Gastroesophageal sphincter (tissue), 4 donors: ENCODE measurements at regions not wholly inside any gene's neighbourhood (a gene's known extent, or its start where the extent isn't known, plus 50 kb on each side); places are given as distances from the start of the nearest gene placed in this dataset.

Experiments used
- ATAC-seq: fragments of 150-250 bp; one replicate; pipeline ENCODE4 v1.9.1; 2016; ENCODE audit warnings: mild to moderate bottlenecking, moderate library complexity
- H3K27ac ChIP-seq, 4 donors: fragments of 200-600 bp; sonication (generic) in 3 of 4; 1 replicate in 3 of 4; 2 replicates in 1 of 4; pipeline ENCODE4 v1.5.1; 2016 to 2019
- H3K27me3 ChIP-seq: fragments of 200-600 bp; sonication (generic); one replicate; pipeline ENCODE4 v1.5.1; 2019
- H3K36me3 ChIP-seq, 2 donors: fragments of 200-600 bp; sonication (generic); one replicate each; pipeline ENCODE4 v1.5.1; 2019; ENCODE audit warnings: control low read depth in 1 of 2
- H3K4me1 ChIP-seq, 3 donors: fragments of 200-600 bp; sonication (generic); 1 replicate in 2 of 3; 2 replicates in 1 of 3; pipeline ENCODE4 v1.5.1; 2016 to 2019; ENCODE audit warnings: control low read depth in 2 of 3
- H3K4me3 ChIP-seq, 2 donors: fragments of 200-600 bp; sonication (generic); one replicate each; pipeline ENCODE4 v1.5.1; 2019; ENCODE audit warnings: mild to moderate bottlenecking in 1 of 2, moderate library complexity in 1 of 2
- H3K9me3 ChIP-seq, 3 donors: fragments of 200-600 bp; sonication (generic); one replicate each; pipeline ENCODE4 v1.5.1; 2017 to 2019; ENCODE audit warnings: control low read depth in 2 of 3
- EP300 ChIP-seq: sonication (generic); formaldehyde crosslinking; IDR thresholded peaks from one replicate; pipeline ENCODE4 v1.6.1; 2017; ENCODE audit warnings: antibody characterized with exemption, mild to moderate bottlenecking
- POLR2A ChIP-seq, 2 donors: fragments of 450-650 bp; IDR thresholded peaks; one replicate each; pipeline ENCODE4 v1.6.1; 2017; ENCODE audit warnings: antibody characterized with exemption in 2 of 2, mild to moderate bottlenecking in 2 of 2, moderate library complexity in 1 of 2
- POLR2AphosphoS5 ChIP-seq: sonication (generic); formaldehyde crosslinking; IDR thresholded peaks from one replicate; pipeline ENCODE4 v1.6.1; 2017; ENCODE audit warnings: antibody characterized with exemption
- WGBS, 2 donors: methylation state at CpG; one replicate each; pipeline ENCODE4 v1.1.5; 2018; ENCODE audit warnings: low coverage in 1 of 2; 5-methylcytosine and 5-hydroxymethylcytosine counted together
- TF ChIP-seq, protein P1 (sequence below), 4 experiments: fragments of 200-600 bp in 2 of 4; fragments of 450-650 bp in 2 of 4; sonication (generic) in 1 of 4; IDR thresholded peaks; one replicate each; pipeline ENCODE4 v1.5.1; 2017 to 2019; ENCODE audit warnings: antibody characterized with exemption in 4 of 4, mild to moderate bottlenecking in 2 of 4, moderate library complexity in 2 of 4

DNA sequence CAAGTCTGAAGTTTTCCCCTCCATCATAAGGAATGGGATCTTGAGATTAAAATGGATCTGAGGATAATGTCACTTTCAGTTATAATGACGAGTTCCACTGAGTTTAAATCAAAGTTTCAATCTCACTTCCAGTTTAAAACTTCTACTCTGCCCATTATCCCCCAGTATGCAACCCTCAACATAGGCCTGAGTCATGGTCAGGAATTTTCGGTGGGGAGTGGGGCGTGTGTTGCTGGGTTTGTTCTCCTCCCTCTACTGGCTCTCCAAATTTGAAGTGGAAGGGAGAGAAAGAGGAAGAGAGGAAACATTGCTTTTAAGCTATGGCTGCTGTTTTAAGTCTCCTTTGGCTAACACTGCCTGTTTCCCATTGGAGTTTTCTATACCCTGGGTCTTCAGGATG lies 152.9 kb downstream of the TM2D1 start:
- 89 to 100% methylated on average over 1 to 3 of the region's 3 CpGs for WGBS, 2 donors
- peaks cover 0 to 8% (median 0%) of the 10 kb centered on the region in 3 donors for H3K4me1 ChIP-seq

GRCh38 chr1:61570191-61570590 lies 154.8 kb downstream of the TM2D1 start:
- TF ChIP-seq, protein P1, sequence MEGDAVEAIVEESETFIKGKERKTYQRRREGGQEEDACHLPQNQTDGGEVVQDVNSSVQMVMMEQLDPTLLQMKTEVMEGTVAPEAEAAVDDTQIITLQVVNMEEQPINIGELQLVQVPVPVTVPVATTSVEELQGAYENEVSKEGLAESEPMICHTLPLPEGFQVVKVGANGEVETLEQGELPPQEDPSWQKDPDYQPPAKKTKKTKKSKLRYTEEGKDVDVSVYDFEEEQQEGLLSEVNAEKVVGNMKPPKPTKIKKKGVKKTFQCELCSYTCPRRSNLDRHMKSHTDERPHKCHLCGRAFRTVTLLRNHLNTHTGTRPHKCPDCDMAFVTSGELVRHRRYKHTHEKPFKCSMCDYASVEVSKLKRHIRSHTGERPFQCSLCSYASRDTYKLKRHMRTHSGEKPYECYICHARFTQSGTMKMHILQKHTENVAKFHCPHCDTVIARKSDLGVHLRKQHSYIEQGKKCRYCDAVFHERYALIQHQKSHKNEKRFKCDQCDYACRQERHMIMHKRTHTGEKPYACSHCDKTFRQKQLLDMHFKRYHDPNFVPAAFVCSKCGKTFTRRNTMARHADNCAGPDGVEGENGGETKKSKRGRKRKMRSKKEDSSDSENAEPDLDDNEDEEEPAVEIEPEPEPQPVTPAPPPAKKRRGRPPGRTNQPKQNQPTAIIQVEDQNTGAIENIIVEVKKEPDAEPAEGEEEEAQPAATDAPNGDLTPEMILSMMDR (IDR thresholded peaks at IDR 0.05) = no peak
- TF ChIP-seq POLR2AphosphoS5 = no peak
- TF ChIP-seq EP300 = no peak
- no peak for TF ChIP-seq POLR2A (IDR thresholded peaks at IDR 0.05)
- WGBS, 2 donors = 80 to 100% methylated on average over 1 of the region's 1 CpG
- Histone ChIP-seq H3K27ac (no peak overlapping the region), H3K4me3 (no peak overlapping the region), H3K9me3 (peaks cover 0 to 18% (median 0%) of the 10 kb centered on the region in 3 donors), H3K27me3 (no peaks in the 10 kb centered on the region), H3K36me3 (no peaks in the 10 kb centered on the region), H3K4me1 (peaks cover 0 to 8% (median 0%) of the 10 kb centered on the region in 3 donors)
- no peak for ATAC-seq

More for the DNA sequence above, 152.9 kb downstream of the TM2D1 start:
- H3K9me3 ChIP-seq = no peaks in the 10 kb centered on the region
- no peak overlapping the region for H3K4me3 ChIP-seq
- H3K27me3 ChIP-seq = no peaks in the 10 kb centered on the region
- no peaks in the 10 kb centered on the region for H3K36me3 ChIP-seq
- TF ChIP-seq POLR2A (IDR thresholded peaks at IDR 0.05) = no peak
- TF ChIP-seq, protein P1 (IDR thresholded peaks at IDR 0.05) = no peak
- TF ChIP-seq EP300 = no peak
- no peak for TF ChIP-seq POLR2AphosphoS5
- H3K27ac ChIP-seq = no peak overlapping the region
- no peak for ATAC-seq

GRCh38 chr1:61569303-61569621 lies 155.7 kb downstream of the TM2D1 start:
- Histone ChIP-seq H3K27ac (no peak overlapping the region), H3K4me1 (peaks cover 0 to 8% (median 0%) of the 10 kb centered on the region in 3 donors), H3K27me3 (no peaks in the 10 kb centered on the region), H3K36me3 (no peaks in the 10 kb centered on the region), H3K4me3 (no peak overlapping the region), H3K9me3 (peaks cover 0 to 23% (median 0%) of the 10 kb centered on the region in 3 donors)
- WGBS, 2 donors = 63 to 83% methylated on average over 1 to 2 of the region's 2 CpGs
- TF ChIP-seq EP300 (no peak), POLR2A (IDR thresholded peaks at IDR 0.05) (no peak), POLR2AphosphoS5 (no peak)
- TF ChIP-seq, protein P1 (IDR thresholded peaks at IDR 0.05) = no peak
- no peak for ATAC-seq

GRCh38 chr1:61568460-61569302 lies 156.3 kb downstream of the TM2D1 start:
- Histone ChIP-seq H3K27ac (no peak overlapping the region), H3K36me3 (no peaks in the 10 kb centered on the region), H3K9me3 (peaks cover 0 to 23% (median 0%) of the 10 kb centered on the region in 3 donors), H3K4me1 (peaks cover 0 to 8% (median 0%) of the 10 kb centered on the region in 3 donors), H3K4me3 (no peak overlapping the region), H3K27me3 (no peaks in the 10 kb centered on the region)
- ATAC-seq = no peak
- TF ChIP-seq POLR2A (IDR thresholded peaks at IDR 0.05) (no peak), POLR2AphosphoS5 (no peak), EP300 (no peak)
- TF ChIP-seq, protein P1 (IDR thresholded peaks at IDR 0.05) = no peak
- WGBS, 2 donors = 36 to 64% methylated on average over 4 of the region's 5 CpGs

DNA sequence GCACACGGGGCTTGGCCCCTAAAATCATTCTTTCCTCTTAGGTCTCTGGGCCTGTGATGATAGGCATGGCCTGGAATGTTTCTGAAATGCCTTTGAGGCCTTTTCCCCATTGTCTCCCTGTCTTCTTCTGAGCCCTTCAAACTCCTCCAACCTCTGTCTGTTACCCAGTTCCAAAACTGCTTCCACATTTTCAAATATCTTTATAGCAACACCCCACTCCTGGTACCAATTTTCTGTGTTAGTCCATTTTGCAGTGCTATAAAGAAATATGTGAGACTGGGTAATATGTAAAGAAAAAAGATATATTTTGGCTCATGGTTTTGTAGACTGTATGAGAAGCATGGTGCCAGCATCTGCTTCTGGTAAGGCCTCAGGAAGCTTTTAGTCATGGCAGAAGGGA lies 158.8 kb downstream of the TM2D1 start:
- Histone ChIP-seq H3K9me3 (peaks cover 0 to 23% (median 0%) of the 10 kb centered on the region in 3 donors), H3K4me1 (peaks cover 0 to 8% (median 0%) of the 10 kb centered on the region in 3 donors), H3K27ac (no peak overlapping the region), H3K27me3 (no peaks in the 10 kb centered on the region), H3K36me3 (no peaks in the 10 kb centered on the region), H3K4me3 (no peak overlapping the region)
- no peak for ATAC-seq
- WGBS, 2 donors = 100% methylated on average over 1 of the region's 1 CpG
- TF ChIP-seq POLR2A (IDR thresholded peaks at IDR 0.05) = no peak
- TF ChIP-seq, protein P1 (IDR thresholded peaks at IDR 0.05) = no peak
- no peak for TF ChIP-seq POLR2AphosphoS5
- no peak for TF ChIP-seq EP300
